ENCODE measurements at regions not wholly inside any gene's neighbourhood (a gene's known extent, or its start where the extent isn't known, plus 50 kb on each side); places are given as distances from the start of the nearest gene placed in this dataset.
"Not testable (repeated sequence)": the region's sequence is repeated elsewhere in the genome, so short reads cannot be mapped to it uniquely, and the experiment has no call there.

GRCh38 chr3:18207226-18207625, 217.9 kb downstream of the SATB1 start:
- ChIA-PET CTCF (no interaction called here), POLR2A (no interaction called here)
- Histone ChIP-seq H3K27me3 (ENCODE audit: insufficient read depth) (no peaks in the 10 kb centered on the region), H3K27ac (ENCODE audit: low read depth in 2 of 2, low read length in 1 of 2) (no peak overlapping the region), H3F3A (replicated peaks; ENCODE audit: insufficient read depth) (no peaks in the 10 kb centered on the region), H2AFZ (ENCODE audit: low read depth) (no peak overlapping the region), H3K4me2 (no peak overlapping the region), H3K4me1 (ENCODE audit: control insufficient read depth in 1 of 2, insufficient read depth in 2 of 2, low read depth in 1 of 2, low read length in 1 of 2) (no peaks in the 10 kb centered on the region), H3K79me2 (ENCODE audit: insufficient read depth) (no peaks in the 10 kb centered on the region), H3K9ac (no peak overlapping the region), H3K36me3 (replicated peaks in 1 of 2; ENCODE audit: control insufficient read depth in 1 of 2, insufficient read depth in 2 of 2, low read length in 1 of 2) (no peaks in the 10 kb centered on the region), H4K20me1 (ENCODE audit: insufficient read depth) (no peaks in the 10 kb centered on the region), H3K9me2 (0 out of 2 replicates have a peak, but pooled peaks cover 3% of the 10 kb centered on the region), H3K4me3 (ENCODE audit: low read depth in 2 of 2, low read length in 1 of 2) (no peak overlapping the region), H3K9me3 (no peaks in the 10 kb centered on the region)
- no peak for DNase-seq
- 79% methylated on average over 3 of the region's 3 CpGs for WGBS (ENCODE audit: low lambda C conversion rate)
- TF ChIP-seq REST (IDR thresholded peaks at IDR 0.05; ENCODE audit: low read depth, low read length) (no peak), FOXJ3 (CRISPR knock-in tag; IDR thresholded peaks at IDR 0.05) (no peak), MEF2A (IDR thresholded peaks at IDR 0.05; ENCODE audit: borderline replicate concordance, low read depth) (no peak), CTCF (IDR thresholded peaks at IDR 0.05) (no peak), POLR2AphosphoS5 (IDR thresholded peaks at IDR 0.05; ENCODE audit: low read depth, low read length) (no peak), ZBTB33 (IDR thresholded peaks at IDR 0.05; ENCODE audit: borderline replicate concordance, low read depth) (no peak), CHD2 (IDR thresholded peaks at IDR 0.05; ENCODE audit: low read length, partially characterized antibody) (no peak), SIN3A (IDR thresholded peaks at IDR 0.05; ENCODE audit: borderline replicate concordance, low read depth, low read length) (no peak), TCF12 (IDR thresholded peaks at IDR 0.05) (no peak), EP300 (IDR thresholded peaks at IDR 0.05; ENCODE audit: borderline replicate concordance in 1 of 2, low read depth in 1 of 2, low read length in 1 of 2) (no peak), EZH2phosphoT487 (IDR thresholded peaks at IDR 0.05; ENCODE audit: borderline replicate concordance, low read depth) (no peak), ELF1 (IDR thresholded peaks at IDR 0.05) (no peak), RFX5 (IDR thresholded peaks at IDR 0.05; ENCODE audit: low read length) (no peak), JUND (IDR thresholded peaks at IDR 0.05) (no peak), IRF3 (IDR thresholded peaks at IDR 0.05; ENCODE audit: low read depth, low read length) (no peak), MXI1 (IDR thresholded peaks at IDR 0.05; ENCODE audit: low read depth, low read length) (no peak)

- H3K79me2 ChIP-seq (ENCODE audit: insufficient read depth); H2AFZ ChIP-seq (ENCODE audit: low read depth); H3K4me1 ChIP-seq (ENCODE audit: control insufficient read depth in 1 of 2, insufficient read depth in 2 of 2, low read depth in 1 of 2, low read length in 1 of 2); H3K4me2 ChIP-seq; H3K27me3 ChIP-seq (ENCODE audit: insufficient read depth); H3F3A ChIP-seq (replicated peaks; ENCODE audit: insufficient read depth); H3K4me3 ChIP-seq (ENCODE audit: low read depth in 2 of 2, low read length in 1 of 2); H3K9me3 ChIP-seq; DNase-seq; H3K9me2 ChIP-seq; H4K20me1 ChIP-seq (ENCODE audit: insufficient read depth); H3K27ac ChIP-seq (ENCODE audit: low read depth in 2 of 2, low read length in 1 of 2); CTCF ChIA-PET; H3K9ac ChIP-seq; POLR2A ChIA-PET; H3K36me3 ChIP-seq (replicated peaks in 1 of 2; ENCODE audit: control insufficient read depth in 1 of 2, insufficient read depth in 2 of 2, low read length in 1 of 2): not testable (repeated sequence)
- WGBS (ENCODE audit: low lambda C conversion rate), result 73% methylated on average over 9 of the region's 9 CpGs
Measured at GRCh38 chr3:18205701-18206100, 219.4 kb downstream of the SATB1 start.

Measured in SK-N-SH (cell line).